Prostate gland (tissue), 2 donors: ENCODE measurements at regions not wholly inside any gene's neighbourhood (a gene's known extent, or its start where the extent isn't known, plus 50 kb on each side); places are given as distances from the start of the nearest gene placed in this dataset.

Experiments used
- DNase-seq: peaks from one replicate; pipeline ENCODE4 v3.0.0-alpha.2; 2019; ENCODE audit warnings: low spot score
- H3K27ac ChIP-seq, 2 donors: fragments of 200-600 bp; sonication (generic); 2 replicates each; pipeline ENCODE4 v1.5.1; 2017 to 2019
- H3K27me3 ChIP-seq: fragments of 200-600 bp; sonication (generic); replicated peaks from 2 replicates; pipeline ENCODE4 v1.5.1; 2019; ENCODE audit not compliant: insufficient read depth
- H3K36me3 ChIP-seq, 2 donors: fragments of 200-600 bp; sonication (generic); 1 replicate in 1 of 2; 2 replicates in 1 of 2; pipeline versions ENCODE4 v1.5.1 to v1.8.1; 2017 to 2019
- H3K4me1 ChIP-seq: fragments of 200-600 bp; sonication (generic); replicated peaks from 2 replicates; pipeline ENCODE4 v1.5.1; 2019
- H3K4me3 ChIP-seq, 2 donors: fragments of 200-600 bp; sonication (generic); 2 replicates each; pipeline ENCODE4 v1.5.1; 2017 to 2019
- H3K9me3 ChIP-seq: fragments of 200-600 bp; sonication (generic); 2 replicates; pipeline ENCODE4 v1.5.1; 2017
- CTCF ChIP-seq, 4 experiments: fragments of 200-600 bp in 2 of 4; fragments of 450-650 bp in 2 of 4; sonication (generic) in 2 of 4; IDR thresholded peaks; 1 replicate in 3 of 4; 2 replicates in 1 of 4; pipeline ENCODE4 v1.5.1; 2016 to 2019; ENCODE audit warnings: antibody characterized with exemption in 4 of 4, mild to moderate bottlenecking in 2 of 4, moderate library complexity in 2 of 4
- POLR2A ChIP-seq: fragments of 450-650 bp; IDR thresholded peaks from one replicate; pipeline ENCODE4 v1.6.1; 2016; ENCODE audit warnings: antibody characterized with exemption, mild to moderate bottlenecking
- POLR2AphosphoS5 ChIP-seq: sonication (generic); formaldehyde crosslinking; IDR thresholded peaks from one replicate; pipeline ENCODE4 v1.6.1; 2017; ENCODE audit warnings: antibody characterized with exemption
- WGBS: methylation state at CpG from one replicate; pipeline ENCODE4 v1.1.5; 2018; 5-methylcytosine and 5-hydroxymethylcytosine counted together
- intact Hi-C: fragments of 100-400 bp; cut with DNase I; formaldehyde crosslinking; loops from one replicate; pipeline ENCODE4 v1.14.2; 2022

DNA sequence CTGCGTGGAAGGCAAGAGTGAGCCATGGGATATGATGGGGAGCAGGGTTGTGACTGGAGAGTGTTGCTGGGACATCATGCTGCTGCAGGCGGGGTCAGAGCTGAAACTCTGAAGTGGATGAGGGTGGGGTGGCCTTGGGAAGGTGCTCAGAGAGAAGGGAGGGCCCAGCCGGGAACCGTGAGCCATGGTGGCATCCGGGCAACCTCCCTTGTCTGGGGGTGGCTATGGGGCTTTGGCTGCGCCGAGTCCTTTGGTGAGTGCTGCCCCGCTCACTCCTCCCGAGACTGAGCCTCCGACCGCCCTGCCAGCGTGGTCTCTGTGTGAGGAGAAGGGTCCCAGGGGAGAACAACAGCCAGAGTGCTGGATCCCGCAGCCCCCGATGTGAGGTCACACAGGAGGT, 632.0 kb downstream of the BRD1 start:
- DNase-seq = no peak
- Histone ChIP-seq H3K36me3 (no peaks in the 10 kb centered on the region), H3K27me3 (no peaks in the 10 kb centered on the region), H3K9me3 (no peaks in the 10 kb centered on the region), H3K27ac (no peak overlapping the region), H3K4me1 (no peaks in the 10 kb centered on the region), H3K4me3 (no peak overlapping the region)
- intact Hi-C loops = no loop called here
- TF ChIP-seq CTCF (IDR thresholded peaks at IDR 0.05) (no peak), POLR2A (no peak), POLR2AphosphoS5 (no peak)
- WGBS = 88% methylated on average over 14 of the region's 14 CpGs

DNA sequence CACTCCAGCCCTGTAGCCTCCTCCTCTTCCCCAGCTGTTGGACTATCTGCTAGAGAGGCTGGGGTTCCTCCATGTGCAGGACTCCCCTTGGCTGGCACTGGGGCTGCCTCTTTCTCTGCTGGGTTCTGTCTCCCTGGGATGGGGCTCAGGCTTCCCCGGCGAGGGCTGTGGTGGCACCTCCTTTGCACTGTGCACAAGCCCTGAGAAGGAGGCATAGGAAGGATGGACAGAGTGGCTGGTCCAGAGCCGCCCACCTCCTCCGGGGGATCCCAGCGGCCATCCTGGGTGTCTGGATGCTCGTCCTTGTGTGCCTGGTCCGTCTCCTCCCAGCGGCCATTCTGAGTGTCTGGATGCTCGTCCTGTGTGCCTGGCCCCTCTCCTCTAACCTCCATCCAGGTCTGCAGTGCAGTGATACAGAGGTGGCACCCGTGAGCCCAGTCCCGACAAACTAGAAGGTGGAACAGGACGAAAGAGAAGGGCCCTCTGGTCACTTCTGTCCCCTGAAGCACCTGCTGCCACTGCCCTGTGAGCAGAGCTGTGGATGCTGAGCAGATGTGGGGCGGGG, 633.7 kb downstream of the BRD1 start:
- DNase-seq = no peak
- TF ChIP-seq CTCF (IDR thresholded peaks at IDR 0.05) (no peak), POLR2AphosphoS5 (no peak), POLR2A (no peak)
- H3K4me3 ChIP-seq = no peak overlapping the region
- H3K4me1 ChIP-seq = no peaks in the 10 kb centered on the region
- no peaks in the 10 kb centered on the region for H3K9me3 ChIP-seq
- no peak overlapping the region for H3K27ac ChIP-seq
- WGBS = 87% methylated on average over 13 of the region's 13 CpGs
- no peaks in the 10 kb centered on the region for H3K27me3 ChIP-seq
- no peaks in the 10 kb centered on the region for H3K36me3 ChIP-seq
- intact Hi-C loops = no loop called here

DNA sequence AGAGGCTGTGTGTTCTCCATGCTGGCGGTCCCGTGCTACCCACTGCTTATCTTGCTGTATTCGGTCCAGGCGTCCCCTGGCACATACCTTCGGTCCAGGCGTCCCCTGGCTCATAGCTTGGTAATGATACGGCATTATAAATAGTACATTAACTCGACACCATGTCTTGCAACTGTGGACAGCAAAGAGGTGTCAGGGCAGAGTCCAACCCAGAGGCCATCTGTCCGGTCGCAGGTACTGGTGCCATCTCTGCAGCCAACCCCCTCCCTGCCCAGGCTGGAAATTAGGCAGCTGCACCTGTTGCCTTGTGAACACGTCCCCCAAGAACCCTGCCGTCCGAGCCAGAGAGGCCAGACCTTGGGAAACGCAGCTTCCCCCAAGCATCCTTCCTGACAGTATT, 634.3 kb downstream of the BRD1 start:
- Histone ChIP-seq H3K4me3 (no peak overlapping the region), H3K9me3 (no peaks in the 10 kb centered on the region), H3K36me3 (no peaks in the 10 kb centered on the region), H3K4me1 (no peaks in the 10 kb centered on the region), H3K27me3 (no peaks in the 10 kb centered on the region), H3K27ac (no peak overlapping the region)
- WGBS = 86% methylated on average over 14 of the region's 14 CpGs
- TF ChIP-seq CTCF (IDR thresholded peaks at IDR 0.05) (no peak), POLR2AphosphoS5 (no peak)
- no peak for DNase-seq
- intact Hi-C loops = no loop called here

- DNase-seq = no peak
- Histone ChIP-seq H3K27ac (no peak overlapping the region), H3K4me3 (no peak overlapping the region), H3K4me1 (no peaks in the 10 kb centered on the region), H3K36me3 (no peaks in the 10 kb centered on the region), H3K27me3 (no peaks in the 10 kb centered on the region), H3K9me3 (no peaks in the 10 kb centered on the region)
- intact Hi-C loops = no loop called here
- TF ChIP-seq POLR2AphosphoS5 = no peak
- 80% methylated on average over 8 of the region's 8 CpGs for WGBS
These were observed 634.8 kb downstream of the BRD1 start for GRCh38 chr22:49192857-49193250.

GRCh38 chr22:49192180-49192856, 635.4 kb downstream of the BRD1 start:
- H3K4me3 ChIP-seq = no peak overlapping the region
- H3K27me3 ChIP-seq = no peaks in the 10 kb centered on the region
- no peaks in the 10 kb centered on the region for H3K4me1 ChIP-seq
- no peak overlapping the region for H3K27ac ChIP-seq
- 66% methylated on average over 22 of the region's 25 CpGs for WGBS
- DNase-seq = no peak
- no peaks in the 10 kb centered on the region for H3K9me3 ChIP-seq
- TF ChIP-seq POLR2AphosphoS5 (no peak), POLR2A (no peak), CTCF (IDR thresholded peaks at IDR 0.05) (no peak)
- no peaks in the 10 kb centered on the region for H3K36me3 ChIP-seq
- intact Hi-C loops = no loop called here
